HepG2 (cell line): ENCODE measurements at regions not wholly inside any gene's neighbourhood (a gene's known extent, or its start where the extent isn't known, plus 50 kb on each side); places are given as distances from the start of the nearest gene placed in this dataset.

Experiments used
- ATAC-seq: fragments of 200-7000 bp; cut with Tn5 transposase; 3 replicates; pipeline ENCODE4 v1.9.1; 2020; ENCODE audit warnings: mild to moderate bottlenecking, moderate library complexity
- BruUV-seq: library from RNA; stranded (reverse); fragments of 400-500 nt; replicated peaks from 2 replicates; lab custom pipeline; 2021; lab: Mats Ljungman, UMichigan
- CTCF ChIA-PET: fragments of 300-600 bp; formaldehyde crosslinking; extraction: SDS; loops from one replicate; lab custom pipeline; 2021; ENCODE audit warnings: low total read pairs, inconsistent platforms, low intra/inter-chr PET ratio; lab: Yijun Ruan, JAX
- POLR2A ChIA-PET: fragments of 350-600 bp; sonication (Branson Sonifier 250); formaldehyde crosslinking; loops from one replicate; lab custom pipeline; 2020; ENCODE audit warnings: antibody characterized with exemption, inconsistent platforms; lab: Yijun Ruan, JAX
- DNase-seq: peaks from one replicate; pipeline ENCODE4 v3.0.0-alpha.2; 2015; ENCODE audit warnings: low spot score
- FAIRE-seq: peaks from 3 replicates; lab custom pipeline; 2011; peaks lifted over from hg19 to GRCh38; lab: Jason Lieb, UNC
- H2AFZ ChIP-seq: one replicate; pipeline ENCODE4 v1.6.1; 2011; ENCODE audit warnings: low read length, inconsistent platforms
- H3K27ac ChIP-seq: fragments of 300-600 bp; 3 replicates; pipeline ENCODE4 v1.8.0; 2011; ENCODE audit warnings: mixed run types, mild to moderate bottlenecking, mixed read lengths, low read length, inconsistent platforms; ENCODE audit not compliant: insufficient read depth; ENCODE audit errors: extremely low read length
- H3K27me3 ChIP-seq, 2 experiments: fragments of 200-600 bp in 1 of 2; 2 replicates in 1 of 2; 3 replicates in 1 of 2; pipeline versions ENCODE4 v1.6.0 to v1.8.0; 2011; ENCODE audit warnings: low read length in 2 of 2, mild to moderate bottlenecking in 2 of 2, moderate library complexity in 2 of 2, inconsistent platforms in 1 of 2; ENCODE audit not compliant: insufficient read depth in 2 of 2, control insufficient read depth in 1 of 2
- H3K36me3 ChIP-seq, 2 experiments: fragments of 200-600 bp in 1 of 2; replicated peaks in 1 of 2; 2 replicates in 1 of 2; 3 replicates in 1 of 2; pipeline versions ENCODE4 v1.5.1 to v1.8.0; 2011; ENCODE audit warnings: low read length in 2 of 2, inconsistent platforms in 1 of 2; ENCODE audit not compliant: insufficient read depth in 2 of 2, control insufficient read depth in 1 of 2
- H3K4me1 ChIP-seq: 2 replicates; pipeline ENCODE4 v1.5.1; 2012; ENCODE audit warnings: low read length, inconsistent platforms; ENCODE audit not compliant: insufficient read depth
- H3K4me2 ChIP-seq: 2 replicates; pipeline ENCODE4 v1.6.0; 2011; ENCODE audit warnings: low read depth, low read length, inconsistent platforms
- H3K4me3 ChIP-seq, 3 experiments: fragments of 200-600 bp in 1 of 3; sonication (generic), shearing (Covaris generic) in 1 of 3; replicated peaks in 1 of 3; 2 replicates each; pipeline ENCODE4 v1.5.1; 2011 to 2016; ENCODE audit warnings: low read length in 3 of 3, inconsistent platforms in 2 of 3, low read depth in 2 of 3, mild to moderate bottlenecking in 2 of 3, control low read depth in 1 of 3, mixed read lengths in 1 of 3; ENCODE audit not compliant: insufficient read depth in 1 of 3
- H3K79me2 ChIP-seq: one replicate; pipeline ENCODE4 v1.6.1; 2011; ENCODE audit warnings: low read length, inconsistent platforms; ENCODE audit not compliant: insufficient read depth
- H3K9ac ChIP-seq: 2 replicates; pipeline ENCODE4 v1.6.0; 2011; ENCODE audit warnings: mild to moderate bottlenecking, low read depth, low read length, inconsistent platforms; ENCODE audit not compliant: insufficient read depth
- H3K9me3 ChIP-seq: 2 replicates; pipeline ENCODE4 v1.5.1; 2012; ENCODE audit warnings: mild to moderate bottlenecking, low read length
- H4K20me1 ChIP-seq: 2 replicates; pipeline ENCODE4 v1.6.0; 2011; ENCODE audit warnings: inconsistent platforms, mild to moderate bottlenecking, low read length, moderate library complexity; ENCODE audit not compliant: insufficient read depth
- ARNT2 ChIP-seq: sonication (generic); formaldehyde crosslinking; IDR thresholded peaks from 2 replicates; pipeline ENCODE4 v1.8.0; 2022; ENCODE audit warnings: mild to moderate bottlenecking, low read depth, missing genetic modification reagents, moderate library complexity
- ATF2 ChIP-seq: sonication (generic); formaldehyde crosslinking; IDR thresholded peaks from 2 replicates; pipeline ENCODE4 v1.4.0; 2020; ENCODE audit warnings: missing genetic modification reagents
- CEBPB ChIP-seq: IDR thresholded peaks from 2 replicates; pipeline ENCODE4 v1.6.1; 2011; ENCODE audit warnings: low read depth, low read length, improper control_type of control experiment, borderline replicate concordance
- IRX3 ChIP-seq: sonication (generic); formaldehyde crosslinking; IDR thresholded peaks from 2 replicates; pipeline ENCODE4 v1.8.1; 2023; ENCODE audit warnings: mild to moderate bottlenecking, low read depth, missing genetic modification reagents, borderline replicate concordance
- SIX1 ChIP-seq: sonication (generic); formaldehyde crosslinking; IDR thresholded peaks from 2 replicates; pipeline ENCODE4 v1.4.0; 2020; ENCODE audit warnings: missing genetic modification reagents, borderline replicate concordance
- ZNF138 ChIP-seq: sonication (generic); formaldehyde crosslinking; IDR thresholded peaks from 2 replicates; pipeline ENCODE4 v1.5.0; 2020; ENCODE audit warnings: mild to moderate bottlenecking, low read depth, missing genetic modification reagents
- ZNF431 ChIP-seq: sonication (generic); formaldehyde crosslinking; IDR thresholded peaks from 2 replicates; pipeline ENCODE4 v1.9.0; 2022; ENCODE audit warnings: missing genetic modification reagents, low read depth, mild to moderate bottlenecking, borderline replicate concordance
- WGBS: methylation state at CpG from one replicate; pipeline ENCODE4 v1.1.6; 2017; ENCODE audit warnings: low lambda C conversion rate; 5-methylcytosine and 5-hydroxymethylcytosine counted together
- in situ Hi-C: cut with HindIII; loops from 2 replicates; pipeline ENCODE4 v1.10.0; 2017; ENCODE audit warnings: low pct_unique_long_range_greater_than_20kb; ENCODE audit not compliant: extremely low pct_ligation_motif_present
- intact Hi-C: fragments of 100-400 bp; cut with micrococcal nuclease; formaldehyde crosslinking; loops from one replicate; pipeline ENCODE4 v1.10.0; 2022; ENCODE audit not compliant: unreplicated experiment

DNA sequence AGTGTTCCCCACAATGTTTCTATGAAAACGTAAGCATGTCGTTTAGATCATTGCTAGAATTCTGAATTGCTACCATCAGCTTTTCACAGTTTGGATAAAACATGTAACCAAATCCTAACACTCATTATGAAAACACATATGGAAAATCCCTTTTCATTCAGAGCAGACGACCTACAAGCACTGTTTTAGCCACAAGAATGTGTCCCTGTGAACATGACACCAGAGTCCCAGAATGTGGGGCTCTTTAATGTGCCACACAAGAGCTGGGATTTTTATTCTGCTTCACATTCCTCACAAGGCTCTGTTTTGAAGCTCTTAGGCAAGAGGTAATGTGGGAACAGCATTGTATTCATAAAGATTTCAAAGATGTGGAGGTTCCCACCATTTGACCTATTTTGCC, 141.1 kb upstream of the CITED2 start:
- CTCF ChIA-PET: no interaction called here
- H3K79me2 ChIP-seq: no peaks in the 10 kb centered on the region
- no peaks in the 10 kb centered on the region for H3K27me3 ChIP-seq
- no peaks in the 10 kb centered on the region for H4K20me1 ChIP-seq
- no peak overlapping the region for H3K9ac ChIP-seq
- FAIRE-seq: no peak
- POLR2A ChIA-PET: no interaction called here
- DNase-seq: peak; percentile 31
- no peaks in the 10 kb centered on the region for H3K36me3 ChIP-seq
- intact Hi-C loops (no loop called here), in situ Hi-C loops (no loop called here)
- H3K4me3 ChIP-seq: no peak overlapping the region
- no TSS peak for BruUV-seq
- TF ChIP-seq ZNF138 (no peak), CEBPB (0 out of 2 replicates have a peak, but pooled peaks have one; percentile 2)
- H3K4me1 ChIP-seq: peaks cover 14% of the 10 kb centered on the region
- H3K4me2 ChIP-seq: 0 out of 2 replicates have a peak overlapping the region, but pooled peaks have one; percentile 25
- H3K9me3 ChIP-seq: no peaks in the 10 kb centered on the region
- no peak overlapping the region for H2AFZ ChIP-seq
- no peak overlapping the region for H3K27ac ChIP-seq
- ATAC-seq: peak; percentile 35; the same call in 2 of the 3 replicates
- WGBS: 23% methylated on average over 3 of the region's 3 CpGs

GRCh38 chr6:139514819-139515218, 140.4 kb upstream of the CITED2 start:
- Histone ChIP-seq H3K27me3 (no peaks in the 10 kb centered on the region), H3K4me1 (peaks cover 21% of the 10 kb centered on the region), H3K4me2 (peak overlapping the region; percentile 25; the same call in 1 of the 2 replicates), H3K27ac (no peak overlapping the region), H4K20me1 (no peaks in the 10 kb centered on the region), H3K4me3 (no peak overlapping the region), H3K36me3 (no peaks in the 10 kb centered on the region), H3K9ac (no peak overlapping the region), H3K79me2 (no peaks in the 10 kb centered on the region), H3K9me3 (no peaks in the 10 kb centered on the region), H2AFZ (no peak overlapping the region)
- in situ Hi-C loops (no loop called here), intact Hi-C loops (no loop called here)
- 45% methylated on average over 3 of the region's 3 CpGs for WGBS
- BruUV-seq: no TSS peak
- peak; percentile 50; the same call in 2 of the 3 replicates for ATAC-seq
- POLR2A ChIA-PET: no interaction called here
- no peak for DNase-seq
- no peak for FAIRE-seq
- TF ChIP-seq ARNT2 (CRISPR knock-in tag) (no peak), IRX3 (CRISPR knock-in tag) (no peak), ATF2 (CRISPR knock-in tag) (no peak), SIX1 (CRISPR knock-in tag) (no peak), ZNF431 (no peak)
- CTCF ChIA-PET: no interaction called here
